NCI-H1694 (cell line): ENCODE measurements at regions not wholly inside any gene's neighbourhood (a gene's known extent, or its start where the extent isn't known, plus 50 kb on each side); places are given as distances from the start of the nearest gene placed in this dataset.
"Not testable (repeated sequence)": the region's sequence is repeated elsewhere in the genome, so short reads cannot be mapped to it uniquely, and the experiment has no call there.

Source experiments
- DNase-seq: peaks from one replicate; lab custom pipeline; 2025; lab: John Stamatoyannopoulos, UW

DNA sequence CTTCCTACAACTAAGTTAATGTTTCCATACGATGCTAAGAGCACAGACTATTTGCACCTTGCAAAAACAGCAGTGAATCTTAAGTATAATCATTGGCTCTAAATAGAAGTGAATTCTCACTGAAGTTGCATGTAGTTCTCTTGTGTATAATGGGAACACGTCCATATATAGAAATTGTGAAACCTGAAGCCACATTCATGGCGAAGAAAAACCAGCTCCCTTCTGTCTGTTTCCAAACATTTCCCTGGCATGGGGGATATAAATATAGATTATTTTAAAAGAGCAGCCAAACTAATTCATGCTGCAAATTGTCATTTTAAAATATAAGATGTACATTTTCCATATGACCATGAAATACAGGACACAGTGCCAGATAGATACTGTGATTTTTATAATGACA, 71.1 kb downstream of the TRAM1L1 start:
- no peak for DNase-seq

DNA sequence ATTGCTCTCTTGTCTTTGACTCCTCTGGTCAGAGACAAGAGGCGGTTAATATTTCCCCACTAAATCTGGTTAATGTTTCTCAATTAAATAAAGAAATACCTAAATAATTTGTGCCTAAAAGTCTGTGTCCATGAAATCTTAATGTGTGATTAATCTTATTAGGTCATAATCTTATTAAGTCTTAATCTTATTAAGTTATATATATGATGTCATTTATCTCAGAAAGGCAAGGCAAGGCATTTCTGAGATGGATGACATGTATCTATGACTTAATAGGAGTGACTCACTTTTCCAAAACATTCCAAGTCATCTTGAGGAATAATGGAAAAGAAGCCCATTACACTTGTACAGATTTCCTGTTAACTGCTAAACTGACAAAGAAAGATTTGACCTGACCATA, 74.7 kb downstream of the TRAM1L1 start:
- no peak for DNase-seq

DNA sequence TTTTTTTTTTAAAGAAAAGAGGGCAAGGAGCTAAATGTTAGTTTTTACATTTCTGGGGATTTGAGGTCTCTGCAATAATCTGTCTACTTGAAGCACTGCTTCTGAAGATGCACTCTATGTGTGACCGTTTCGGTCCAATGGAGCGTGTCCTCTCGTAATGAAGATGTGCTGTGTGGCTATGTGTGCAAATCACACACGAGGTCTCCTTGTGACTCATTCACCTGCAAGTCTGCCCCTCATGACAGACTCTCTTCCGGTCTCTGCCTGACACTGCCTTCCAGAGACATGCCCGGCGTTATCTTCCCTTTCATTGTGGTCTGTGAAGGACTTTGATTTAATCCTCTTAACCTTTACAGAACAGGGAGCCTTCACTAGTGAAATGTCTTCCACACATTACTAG, 84.3 kb downstream of the TRAM1L1 start:
- DNase-seq, result no peak

DNA sequence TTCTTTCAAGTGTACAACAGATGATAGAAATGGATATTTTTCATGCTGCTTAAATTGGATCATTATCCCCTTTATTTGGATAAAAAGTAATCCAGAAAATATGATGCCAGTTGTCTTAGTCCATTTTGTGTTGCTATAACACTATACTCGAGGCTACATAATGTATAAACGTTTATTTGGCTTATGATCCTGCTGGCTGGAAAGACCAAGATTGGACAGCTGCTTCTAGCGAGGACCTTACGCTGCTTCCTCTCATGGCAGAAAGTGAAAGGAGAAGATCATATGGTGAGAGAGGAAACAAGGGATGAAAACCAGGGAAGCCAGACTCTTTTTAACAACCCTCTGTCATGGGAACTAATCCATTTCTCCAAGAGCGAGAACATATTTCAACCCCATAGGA, 102.7 kb downstream of the TRAM1L1 start:
- DNase-seq, result no peak

DNA sequence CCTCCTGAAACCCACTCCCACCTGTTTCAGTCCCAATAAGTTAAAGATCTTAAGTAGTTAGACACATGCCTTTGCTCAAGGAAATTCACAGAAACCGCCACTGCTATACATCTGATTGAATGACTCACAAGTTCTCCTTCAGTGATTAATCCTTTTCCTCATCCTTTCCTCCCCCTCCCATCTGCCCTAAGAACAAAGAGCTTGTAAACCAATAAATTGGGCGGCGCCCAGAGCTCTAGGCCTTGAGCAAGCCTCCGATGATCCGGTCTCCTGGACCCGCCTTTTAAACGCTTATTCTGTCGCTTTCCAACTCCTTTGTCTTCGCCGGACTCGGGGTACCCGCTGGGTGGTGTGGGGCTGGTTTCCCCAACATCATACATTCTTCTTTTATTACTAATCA, 104.9 kb downstream of the TRAM1L1 start:
- DNase-seq, result not testable (repeated sequence)

DNA sequence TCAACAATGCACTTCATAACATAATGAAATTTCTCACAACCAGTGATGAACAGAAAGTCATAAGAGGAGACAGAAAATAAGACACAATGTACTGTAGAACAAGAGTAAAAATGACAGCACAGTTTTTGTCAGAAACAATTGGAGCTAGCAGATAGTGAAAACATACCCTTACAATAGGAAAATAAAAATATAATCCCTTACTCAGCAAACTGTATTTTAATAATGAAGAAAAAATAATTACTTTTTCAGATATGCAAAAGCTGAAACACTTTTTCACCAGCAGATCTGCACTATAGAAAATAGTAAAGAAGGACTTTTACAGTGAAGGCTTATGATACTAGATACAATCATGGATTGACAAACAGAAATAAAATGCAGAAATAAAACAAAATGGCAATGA, 126.3 kb downstream of the TRAM1L1 start:
- DNase-seq, result no peak

DNA sequence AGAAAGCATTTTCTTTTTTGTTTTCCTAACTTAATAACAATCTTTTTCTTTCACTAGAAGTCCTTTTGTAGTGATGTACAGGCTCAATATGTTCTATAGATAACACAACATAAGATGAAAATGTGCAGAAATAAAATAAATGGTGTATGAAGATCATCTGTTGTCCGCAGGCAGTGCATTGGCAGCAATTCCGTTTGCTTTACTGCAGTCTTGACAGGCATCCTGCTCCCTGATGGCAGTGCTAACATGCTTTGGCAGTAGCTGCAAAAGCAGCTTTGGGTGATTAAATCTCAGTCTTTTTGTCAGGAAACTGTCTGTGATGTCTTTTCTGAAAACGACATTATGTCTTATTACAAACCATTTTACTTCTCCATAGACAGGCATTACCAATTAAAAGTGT, 131.4 kb downstream of the TRAM1L1 start:
- DNase-seq, result peak; percentile 34

DNA sequence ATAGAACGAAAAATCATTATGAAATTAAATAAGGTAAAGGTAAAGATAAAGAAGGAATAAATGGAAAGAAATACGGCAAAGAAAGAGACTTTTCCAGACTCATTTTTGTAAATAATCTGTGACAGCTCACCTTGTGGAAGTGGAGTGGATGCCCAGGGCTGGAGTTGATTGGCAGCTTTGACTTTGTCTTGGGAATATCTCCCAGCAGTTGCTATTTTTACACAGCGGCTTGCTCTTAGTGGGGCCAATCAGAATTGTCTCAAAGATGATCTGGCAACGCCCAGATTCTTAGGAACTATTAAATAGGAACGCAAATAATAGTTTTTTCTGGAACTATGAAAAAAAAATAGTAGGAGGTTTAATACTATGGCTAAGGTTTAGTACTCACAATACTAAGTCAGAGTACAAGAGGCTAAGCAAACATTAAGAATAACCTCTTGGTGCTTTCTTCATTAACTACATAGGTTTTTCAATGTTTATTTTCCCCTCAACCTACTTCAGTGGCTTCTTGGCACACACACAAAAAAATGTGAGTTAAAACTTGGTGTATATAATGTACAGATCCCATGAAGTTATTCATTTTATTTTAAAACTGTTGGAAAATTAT, 132.7 kb downstream of the TRAM1L1 start:
- DNase-seq, result no peak

DNA sequence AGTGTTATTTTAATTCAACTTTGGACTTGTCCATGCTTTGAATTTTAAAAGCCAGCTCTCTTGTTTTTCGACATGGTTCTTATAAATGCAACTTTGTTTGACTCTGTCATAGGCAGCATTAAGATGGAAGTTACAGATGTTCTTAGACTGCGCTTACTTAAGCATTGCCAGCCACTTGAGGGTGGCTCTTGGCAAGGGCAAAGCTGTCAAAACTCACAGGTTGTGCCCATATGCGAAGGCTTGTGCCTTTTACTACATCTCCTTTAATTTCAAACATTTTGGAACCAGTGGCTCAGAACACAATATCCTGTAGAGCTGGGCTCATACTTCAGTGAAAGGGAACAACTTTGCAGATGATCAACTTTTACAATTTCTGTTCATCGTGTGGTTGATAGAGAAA, 135.5 kb downstream of the TRAM1L1 start:
- DNase-seq, result no peak

DNA sequence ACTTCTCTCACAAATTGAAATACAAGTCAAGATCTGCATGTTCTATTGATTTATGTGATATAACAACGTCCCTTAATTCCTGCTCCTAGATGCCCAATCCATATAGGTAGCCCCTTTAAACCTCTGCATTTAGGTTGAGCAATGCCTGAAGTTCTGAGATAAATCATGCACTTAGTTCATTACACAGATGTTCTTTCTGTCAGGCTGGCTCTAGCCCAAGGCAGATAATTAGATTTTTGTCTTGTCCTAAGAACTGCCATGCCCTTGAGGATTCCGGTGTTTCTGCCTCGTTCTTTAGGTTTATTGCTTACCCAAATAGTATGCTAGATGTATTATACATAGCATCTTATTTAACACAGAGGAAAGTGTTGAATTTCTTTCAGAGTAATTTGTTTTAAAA, 143.1 kb downstream of the TRAM1L1 start:
- no peak for DNase-seq

DNA sequence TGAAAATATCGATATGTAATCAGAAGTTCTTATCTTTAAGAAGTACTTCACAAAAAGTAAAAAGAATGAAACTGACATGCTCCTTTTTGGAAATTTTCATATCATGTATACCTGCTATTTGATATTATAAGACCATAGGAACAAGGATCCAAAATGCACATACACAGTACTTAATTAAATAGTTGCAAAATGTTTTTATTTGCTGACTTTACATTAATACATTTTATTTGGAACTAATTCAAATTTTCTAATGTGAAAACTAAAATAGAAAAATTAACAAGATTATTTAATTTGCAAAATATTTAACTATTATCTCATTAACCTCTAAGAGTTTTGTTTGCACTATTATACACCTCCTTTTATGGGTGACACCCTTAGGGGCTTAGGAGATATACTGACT, 155.0 kb downstream of the TRAM1L1 start:
- no peak for DNase-seq

DNA sequence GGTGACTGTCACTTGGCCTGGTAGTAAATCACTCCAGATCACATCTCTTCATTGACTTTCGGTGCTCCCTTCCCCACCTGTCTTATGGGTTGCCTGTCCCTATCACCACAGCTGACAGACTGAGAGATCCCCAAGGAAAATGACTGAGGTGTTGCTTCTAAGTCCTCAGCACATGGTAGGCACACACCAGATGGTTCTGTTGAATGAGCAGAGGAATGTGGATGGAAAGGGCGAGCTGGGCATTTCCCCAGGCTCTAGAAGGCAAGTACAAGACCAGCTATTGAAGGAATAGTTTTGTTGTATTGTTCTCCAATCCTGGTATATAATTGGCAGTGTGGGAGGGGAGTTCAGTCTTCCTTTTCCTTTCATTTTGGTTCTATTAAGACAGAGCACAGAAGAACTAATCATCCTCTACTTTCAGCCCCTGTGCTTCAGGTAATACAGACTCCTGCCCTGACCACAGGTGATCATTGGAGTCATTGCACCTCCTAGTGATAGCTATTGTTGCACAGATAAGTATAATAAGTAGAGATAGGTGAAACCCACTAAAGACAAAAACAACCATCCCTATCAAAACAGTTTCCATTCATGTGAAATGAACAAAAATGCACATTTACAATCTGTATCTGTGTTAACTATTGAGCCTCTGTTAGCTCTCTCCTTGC, 158.6 kb downstream of the TRAM1L1 start:
- no peak for DNase-seq

DNA sequence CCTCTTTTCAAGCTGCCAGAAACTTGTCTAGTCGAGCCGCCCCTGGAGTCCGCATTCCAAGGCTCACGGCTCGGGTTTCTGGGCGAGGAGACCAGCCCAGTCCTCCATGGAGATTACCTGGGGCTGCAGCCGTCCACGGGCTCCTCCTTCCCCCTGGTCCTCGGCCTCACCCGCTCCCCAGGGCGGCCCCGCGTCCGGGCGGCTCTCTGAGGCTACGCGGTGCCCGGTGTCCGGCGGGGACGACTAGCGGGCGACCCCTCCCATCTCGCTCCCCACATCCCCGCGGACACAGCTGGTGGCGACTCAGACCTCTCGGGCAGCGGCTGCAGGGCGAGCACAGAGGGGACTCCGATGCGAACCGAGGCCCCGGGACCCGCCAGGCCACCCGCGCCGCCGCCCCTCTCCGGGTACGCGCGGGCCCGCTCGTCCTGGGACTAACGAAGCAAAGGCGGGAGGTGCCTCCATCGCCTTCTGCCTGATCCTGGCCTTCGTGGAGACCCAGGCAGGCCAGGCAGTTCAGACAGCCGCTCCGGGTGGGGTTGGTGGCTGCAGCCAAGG, 159.4 kb downstream of the TRAM1L1 start:
- DNase-seq, result no peak

DNA sequence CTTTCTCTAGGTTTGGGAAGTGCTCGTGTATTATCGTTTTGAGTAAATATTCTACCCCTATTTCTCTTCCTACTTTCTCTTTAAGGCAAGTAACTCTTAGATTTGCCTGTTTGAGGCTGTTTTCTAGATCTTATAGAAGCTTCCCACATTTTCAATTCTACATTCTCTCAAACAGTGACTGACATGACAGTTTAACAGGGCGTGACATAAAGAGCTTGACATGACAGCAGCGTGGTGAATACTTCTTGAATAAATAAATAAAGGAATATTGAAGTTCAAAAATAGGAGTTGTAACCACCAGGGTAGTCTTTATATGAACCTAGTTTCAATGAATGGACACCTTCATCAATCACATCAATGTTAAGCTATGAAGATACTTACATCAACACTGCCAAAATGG, 162.0 kb downstream of the TRAM1L1 start:
- DNase-seq, result no peak

DNA sequence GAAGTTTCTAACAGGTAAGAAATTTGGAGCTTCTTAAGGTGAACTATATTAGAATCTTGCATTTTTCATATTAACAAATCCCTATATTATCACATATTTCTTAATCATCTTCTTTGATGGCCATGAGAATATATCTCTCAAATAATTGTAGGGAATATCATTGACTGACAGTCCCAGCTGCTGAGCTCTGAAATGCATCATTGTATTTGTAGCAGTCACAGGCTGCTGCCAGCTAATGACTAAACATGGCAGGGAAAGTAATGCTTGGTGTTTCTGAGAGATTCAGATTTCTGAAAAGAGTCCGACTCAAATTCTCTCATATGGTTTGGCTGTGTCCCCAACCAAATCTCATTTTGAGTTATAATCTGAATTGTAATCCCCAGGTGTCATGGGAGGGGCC, 171.9 kb downstream of the TRAM1L1 start:
- no peak for DNase-seq

DNA sequence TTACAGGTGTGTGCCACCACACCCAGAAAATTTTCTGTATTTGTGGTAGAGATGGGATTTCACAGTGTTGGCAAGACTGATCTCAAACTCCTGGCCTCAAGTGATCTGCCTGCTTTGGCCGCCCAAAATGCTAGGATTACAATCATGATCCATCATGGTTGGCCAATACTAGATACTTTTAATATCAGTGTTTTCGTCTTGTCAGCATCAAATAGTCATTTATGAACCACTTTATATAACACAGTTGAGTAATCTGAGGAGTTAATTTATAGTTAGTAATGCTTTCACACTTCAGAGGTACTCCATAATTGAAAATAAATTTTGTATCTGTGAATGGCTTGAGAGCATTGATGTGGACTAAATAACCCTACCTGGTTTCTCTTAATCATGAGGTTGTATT, 178.6 kb downstream of the TRAM1L1 start:
- no peak for DNase-seq

DNA sequence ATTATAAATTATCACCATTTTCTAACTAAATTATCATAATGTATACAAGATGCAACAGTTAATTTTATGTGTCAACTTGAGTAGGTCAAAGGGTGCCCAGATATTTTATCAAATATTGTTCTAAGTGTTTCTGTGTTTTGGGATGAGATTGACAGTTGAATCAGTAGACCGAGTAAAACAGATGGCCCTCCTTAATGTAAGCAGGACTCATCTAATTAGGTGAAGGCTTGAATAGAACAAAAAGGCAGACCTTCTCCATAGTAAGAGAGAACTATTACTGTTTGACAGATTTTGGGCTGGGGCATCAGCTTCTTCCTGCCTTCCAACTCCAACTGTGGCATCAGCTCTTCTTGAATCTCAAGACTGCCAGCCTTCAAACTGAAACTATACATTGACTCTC, 185.8 kb downstream of the TRAM1L1 start:
- no peak for DNase-seq

DNA sequence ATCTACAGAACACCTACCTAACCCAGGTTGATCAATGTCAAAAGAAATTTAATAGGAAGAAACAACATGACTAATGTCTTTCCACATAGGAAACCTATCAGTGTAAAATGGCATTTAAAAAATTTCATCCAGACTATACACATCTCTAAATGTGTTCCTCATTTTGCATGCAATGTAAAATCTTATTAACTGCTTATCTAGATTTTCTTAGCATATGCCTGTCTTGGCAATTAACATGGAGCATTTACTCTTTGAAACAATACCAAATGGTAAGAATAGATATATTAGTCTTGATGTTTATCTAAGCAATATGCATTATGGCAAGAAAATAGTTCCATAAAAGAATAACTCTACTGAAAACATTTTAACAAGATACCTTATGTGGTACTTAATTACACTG, 199.8 kb downstream of the TRAM1L1 start:
- no peak for DNase-seq

DNA sequence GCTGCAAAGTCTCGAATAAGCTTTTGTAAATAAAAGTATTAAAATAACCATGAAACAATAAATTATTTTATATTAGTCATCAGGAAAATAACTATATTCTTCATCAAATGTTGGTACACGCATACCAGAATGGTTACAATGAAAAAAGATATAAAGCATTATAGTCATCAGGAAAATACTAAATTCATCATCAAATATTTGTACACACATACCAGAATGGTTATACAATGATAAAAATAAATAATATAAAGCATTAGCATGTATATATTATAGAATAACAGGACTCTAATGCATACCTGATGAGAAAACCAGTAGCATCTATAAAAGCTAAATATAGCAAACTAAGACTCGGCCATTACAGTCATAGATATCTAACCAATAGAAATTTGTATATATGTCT, 202.9 kb downstream of the TRAM1L1 start:
- DNase-seq, result no peak

DNA sequence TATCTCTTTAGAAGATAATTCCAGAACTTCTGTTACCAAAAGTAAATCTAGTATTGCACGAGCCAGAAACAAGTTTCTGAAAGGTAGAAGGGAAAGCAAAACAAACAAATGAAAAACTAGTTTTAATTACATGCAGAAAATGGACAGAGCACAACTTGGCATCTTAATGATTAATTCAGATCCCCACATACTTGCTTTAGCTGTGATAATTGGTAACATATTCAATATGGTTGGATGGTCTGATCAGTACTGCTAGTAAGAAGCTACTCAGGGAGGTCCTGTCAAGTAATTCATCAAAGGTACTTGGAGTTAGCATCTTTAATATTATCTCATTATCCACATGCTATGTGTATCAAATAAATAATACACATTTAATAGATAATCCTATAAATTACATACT, 204.3 kb downstream of the TRAM1L1 start:
- no peak for DNase-seq

DNA sequence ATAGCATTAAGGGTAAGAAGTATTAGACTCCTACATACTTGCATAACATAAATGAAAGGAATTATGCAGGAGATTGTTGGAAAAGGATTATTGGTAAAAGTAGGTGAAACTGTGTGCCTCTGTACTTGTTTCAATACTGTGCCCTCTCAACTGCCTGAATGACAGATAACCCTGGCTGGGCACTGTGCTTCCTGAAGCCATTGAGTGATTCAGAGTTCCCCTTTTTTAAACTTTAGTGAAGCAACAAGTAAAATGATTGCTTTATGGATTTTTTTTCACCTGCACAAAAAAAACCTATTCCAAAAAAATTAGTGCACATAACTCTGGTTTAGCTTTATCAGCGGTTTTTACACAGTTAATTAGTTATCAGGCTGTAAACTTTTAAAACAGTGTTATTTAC, 204.8 kb downstream of the TRAM1L1 start:
- DNase-seq, result no peak

DNA sequence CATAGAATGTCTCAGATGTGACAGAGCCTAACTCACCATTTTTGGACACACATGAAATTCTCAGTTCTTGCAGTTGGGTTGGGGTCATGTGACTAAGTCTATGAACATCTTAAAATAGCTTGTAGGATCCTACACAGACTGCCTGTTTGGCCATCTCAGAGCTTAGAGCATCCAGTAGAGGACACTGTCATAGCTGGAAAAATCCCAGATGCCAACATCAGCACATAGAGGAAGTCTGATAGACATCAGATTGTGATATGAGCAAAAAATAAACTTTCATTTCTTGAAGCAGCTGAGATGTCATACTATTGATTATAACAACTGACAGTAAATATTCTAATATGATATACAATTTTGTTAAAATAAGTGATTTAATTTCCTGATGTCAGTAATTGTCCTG, 207.1 kb downstream of the TRAM1L1 start:
- no peak for DNase-seq

DNA sequence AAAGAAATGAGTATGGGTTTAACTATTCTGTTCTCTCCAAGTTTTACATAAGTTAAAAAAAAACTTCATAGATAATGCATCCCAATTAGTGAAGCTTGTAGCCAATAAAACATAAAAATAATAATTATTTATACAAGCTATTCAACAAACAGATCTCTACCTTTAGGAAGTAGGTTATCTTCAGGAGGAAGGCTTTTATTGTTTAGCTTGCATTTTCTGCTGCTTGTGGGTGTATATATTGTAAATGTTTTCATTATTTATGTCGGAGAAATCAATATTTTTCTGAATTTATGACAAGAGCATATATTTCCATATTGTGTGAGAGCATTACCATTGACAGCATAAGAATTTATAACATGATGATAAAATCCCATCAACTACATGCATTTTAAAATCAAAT, 208.3 kb downstream of the TRAM1L1 start:
- no peak for DNase-seq

DNA sequence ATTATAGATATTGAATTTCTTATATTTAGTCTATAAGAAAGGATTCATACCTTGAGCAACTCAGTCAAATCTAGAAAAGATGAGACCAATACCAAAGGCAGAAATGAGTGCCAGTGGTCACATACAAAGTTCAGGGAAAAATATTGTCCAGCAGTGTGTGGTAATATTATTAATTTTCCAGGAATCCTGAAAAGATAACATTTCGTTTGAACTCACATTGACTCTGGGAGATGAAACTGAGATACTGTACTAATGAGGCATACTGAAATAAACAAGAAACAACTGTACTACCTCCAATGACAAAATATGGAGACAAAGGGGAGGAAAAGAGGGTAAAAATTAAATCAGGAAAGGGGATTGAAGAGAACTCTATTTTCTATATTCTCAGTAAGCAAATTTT, 212.4 kb downstream of the TRAM1L1 start:
- DNase-seq, result no peak
